ENCODE measurements at regions not wholly inside any gene's neighbourhood (a gene's known extent, or its start where the extent isn't known, plus 50 kb on each side); places are given as distances from the start of the nearest gene placed in this dataset.
A peak's percentile ranks its signal among the peaks of the same experiment; 100 is the strongest.
"Not testable (repeated sequence)": the region's sequence is repeated elsewhere in the genome, so short reads cannot be mapped to it uniquely, and the experiment has no call there.

DNA sequence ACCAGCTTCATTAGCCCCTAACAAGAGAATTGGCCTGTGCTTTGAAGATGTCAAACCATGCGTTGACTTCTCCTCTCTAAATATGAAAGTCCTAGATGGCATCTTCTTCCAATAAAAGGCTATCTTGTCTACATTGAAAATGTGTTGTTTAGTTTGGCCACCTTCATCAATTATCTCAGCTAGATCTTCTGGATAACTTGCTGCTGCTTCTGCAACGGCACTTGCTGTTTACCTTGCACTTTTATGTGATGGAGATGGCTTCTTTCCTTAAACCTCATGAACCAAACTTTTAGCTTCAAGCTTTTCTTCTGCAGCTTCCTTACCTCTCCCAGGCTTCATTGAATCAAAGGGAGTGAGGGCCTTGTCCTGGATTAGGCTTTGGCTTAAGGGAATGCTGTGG lies 58.6 kb upstream of the CSNK1E start:
- H3K27ac ChIP-seq (replicated peaks); H3K4me3 ChIP-seq (replicated peaks; ENCODE audit: insufficient read depth, low read length); H3K27me3 ChIP-seq (ENCODE audit: insufficient read depth, poor library complexity, severe bottlenecking); DNase-seq (ENCODE audit: low read depth in 1 of 2, low spot score in 1 of 2): not testable (repeated sequence)

DNA sequence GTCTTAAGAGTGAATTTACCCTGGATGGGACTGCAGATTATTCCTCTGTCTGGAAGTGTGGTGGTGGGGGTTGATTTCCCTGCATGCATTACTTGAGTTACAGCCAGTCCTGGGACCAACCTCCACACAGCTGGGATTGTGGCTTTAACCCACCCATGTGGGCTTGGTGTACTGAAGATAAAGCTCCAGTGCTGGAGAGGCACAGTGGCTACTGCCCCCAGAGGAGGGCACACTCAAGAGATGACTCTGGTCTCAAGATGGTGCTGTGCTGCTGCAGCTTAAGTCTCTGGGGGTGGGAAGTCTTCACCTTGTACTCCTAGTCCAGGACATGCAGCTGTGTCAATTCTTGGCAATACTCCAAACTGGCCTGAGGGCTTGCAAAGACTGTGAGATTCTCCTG lies 57.8 kb upstream of the CSNK1E start:
- DNase-seq (ENCODE audit: low read depth in 1 of 2, low spot score in 1 of 2); H3K27ac ChIP-seq (replicated peaks); H3K27me3 ChIP-seq (ENCODE audit: insufficient read depth, poor library complexity, severe bottlenecking); H3K4me3 ChIP-seq (replicated peaks; ENCODE audit: insufficient read depth, low read length): not testable (repeated sequence)

DNA sequence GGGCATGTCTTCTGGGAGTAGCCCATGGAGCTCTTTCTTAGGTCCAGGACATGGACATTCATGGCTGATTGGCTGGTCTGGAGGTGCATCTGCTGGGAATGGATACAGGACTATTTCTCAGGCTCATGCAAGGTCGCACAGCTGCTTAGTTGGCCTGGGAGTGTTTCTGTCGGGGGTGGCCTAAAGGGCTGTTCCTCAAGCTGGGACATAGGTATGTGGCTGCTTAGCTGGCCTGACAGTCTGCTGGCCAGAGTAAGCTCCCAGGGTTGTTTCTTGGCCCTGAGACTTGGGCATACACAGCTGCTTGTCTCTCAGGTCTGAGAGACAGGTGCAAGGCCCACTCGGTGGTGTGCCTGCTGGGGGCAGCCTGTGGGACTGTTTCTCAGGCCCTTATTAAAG lies 57.2 kb upstream of the CSNK1E start:
- not testable (repeated sequence) for H3K27me3 ChIP-seq (ENCODE audit: insufficient read depth, poor library complexity, severe bottlenecking); H3K4me3 ChIP-seq (replicated peaks; ENCODE audit: insufficient read depth, low read length); H3K27ac ChIP-seq (replicated peaks); DNase-seq (ENCODE audit: low read depth in 1 of 2, low spot score in 1 of 2)

DNA sequence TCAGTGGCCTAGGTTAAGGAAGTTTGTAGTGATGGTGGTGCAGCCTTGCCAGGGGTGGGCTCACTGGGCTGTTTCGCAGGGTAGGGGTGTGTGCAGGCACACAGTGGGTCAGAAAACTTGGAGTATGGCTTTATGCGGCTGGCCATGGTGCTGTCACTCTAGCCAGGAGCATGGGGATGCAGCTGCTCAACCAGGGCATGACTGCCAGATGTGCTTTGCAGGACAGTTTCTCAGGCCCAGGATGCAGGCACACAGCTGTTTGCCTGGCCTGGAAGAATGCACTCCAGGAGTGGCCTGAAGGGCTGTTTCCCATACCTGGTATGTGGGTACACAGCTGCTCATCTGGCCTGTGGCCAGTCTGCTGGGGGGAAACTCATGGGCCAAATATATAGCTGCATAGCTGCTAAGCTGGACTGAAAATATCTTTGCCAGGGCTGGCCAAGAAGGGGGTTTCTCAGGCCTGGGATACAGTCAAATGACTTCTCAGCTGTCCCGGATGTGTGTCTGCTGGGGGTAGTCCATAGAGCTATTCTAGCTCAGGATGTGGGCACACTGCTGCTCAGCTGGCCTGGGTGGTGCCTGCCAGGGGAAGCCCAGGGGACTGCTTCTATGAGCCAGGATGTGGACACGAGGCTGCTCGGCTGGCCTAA lies 56.7 kb upstream of the CSNK1E start:
- H3K27ac ChIP-seq (replicated peaks); H3K27me3 ChIP-seq (ENCODE audit: insufficient read depth, poor library complexity, severe bottlenecking); DNase-seq (ENCODE audit: low read depth in 1 of 2, low spot score in 1 of 2); H3K4me3 ChIP-seq (replicated peaks; ENCODE audit: insufficient read depth, low read length): not testable (repeated sequence)

DNA sequence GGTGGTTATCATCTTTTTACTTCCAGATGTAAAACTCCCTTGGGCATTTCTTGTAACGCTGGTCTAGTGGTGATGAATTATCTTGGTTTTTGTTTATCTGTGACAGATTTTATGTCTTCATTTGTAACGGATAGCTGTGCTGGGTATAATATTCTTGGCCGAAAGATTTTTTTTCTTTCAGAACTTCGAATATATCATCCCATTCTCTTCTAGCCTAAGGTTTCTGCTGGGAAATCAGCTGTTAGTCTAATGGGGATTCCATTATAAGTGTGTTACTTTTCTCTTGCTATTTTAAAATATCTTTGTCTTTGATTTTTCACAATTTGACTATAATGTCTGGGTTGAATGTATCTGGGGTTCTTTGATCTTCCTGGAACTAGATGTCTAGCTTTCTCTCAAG lies 55.4 kb upstream of the CSNK1E start:
- H3K27ac ChIP-seq (replicated peaks) = not testable (repeated sequence)

DNA sequence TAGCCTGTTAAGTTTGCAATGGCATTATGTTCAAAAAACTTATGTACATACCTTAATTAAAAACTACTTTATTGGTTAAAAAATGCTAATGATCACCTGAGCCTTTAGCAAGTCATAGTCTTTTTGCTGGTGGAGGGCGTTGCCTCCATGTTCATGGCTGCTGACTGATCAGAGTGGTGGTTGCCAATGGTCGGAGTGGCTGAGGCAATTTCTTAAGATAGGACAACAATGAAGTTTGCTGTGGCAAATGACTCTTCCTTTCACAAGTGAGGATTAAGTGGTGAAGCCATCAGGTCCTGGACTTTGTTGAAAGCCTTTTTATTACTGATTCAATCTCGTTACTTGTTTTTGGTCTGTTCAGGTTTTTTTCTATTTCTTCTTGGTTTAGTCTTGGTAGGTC lies 53.3 kb upstream of the CSNK1E start:
- H3K4me3 ChIP-seq (replicated peaks; ENCODE audit: insufficient read depth, low read length); H3K27me3 ChIP-seq (ENCODE audit: insufficient read depth, poor library complexity, severe bottlenecking); DNase-seq (ENCODE audit: low read depth in 1 of 2, low spot score in 1 of 2): not testable (repeated sequence)
- peak overlapping the region; percentile 64 for H3K27ac ChIP-seq (replicated peaks)

More for the DNA sequence above, 55.4 kb upstream of the CSNK1E start:
- H3K27me3 ChIP-seq (ENCODE audit: insufficient read depth, poor library complexity, severe bottlenecking); H3K4me3 ChIP-seq (replicated peaks; ENCODE audit: insufficient read depth, low read length); DNase-seq (ENCODE audit: low read depth in 1 of 2, low spot score in 1 of 2): not testable (repeated sequence)

DNA sequence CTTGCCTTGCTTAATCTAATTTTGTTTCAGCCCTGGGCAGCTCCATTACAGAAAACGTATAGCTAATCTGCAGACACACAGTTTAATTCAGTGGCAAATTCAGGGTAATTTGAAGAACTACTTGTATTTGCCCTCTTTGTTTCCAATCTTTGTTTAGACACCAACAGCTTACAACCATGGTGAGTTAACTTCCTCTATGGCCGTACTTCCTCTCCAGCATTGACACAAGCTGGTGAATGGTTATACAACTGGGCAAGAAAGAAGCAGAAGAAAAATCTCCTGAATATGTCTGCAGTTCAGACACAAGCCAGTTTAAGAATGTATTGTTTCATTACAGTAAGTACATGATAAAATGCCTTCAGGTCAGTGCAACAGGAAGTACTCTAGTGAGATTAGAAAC lies 51.9 kb upstream of the CSNK1E start:
- H3K4me3 ChIP-seq (replicated peaks; ENCODE audit: insufficient read depth, low read length); H3K27me3 ChIP-seq (ENCODE audit: insufficient read depth, poor library complexity, severe bottlenecking): not testable (repeated sequence)
- DNase-seq (ENCODE audit: low read depth in 1 of 2, low spot score in 1 of 2) = peak in 1 of 2 experiments; percentile 53
- peak; percentile 49; the same call in 1 of the 2 replicates for TF ChIP-seq SPI1 (IDR thresholded peaks at IDR 0.05; ENCODE audit: borderline replicate concordance, low read depth)
- peak overlapping the region; percentile 80 for H3K27ac ChIP-seq (replicated peaks)
